Testis (tissue), 2 donors: ENCODE measurements at regions not wholly inside any gene's neighbourhood (a gene's known extent, or its start where the extent isn't known, plus 50 kb on each side); places are given as distances from the start of the nearest gene placed in this dataset.

Experiments used
- DNase-seq: peaks from one replicate; pipeline ENCODE4 v3.0.0-alpha.2; 2019
- H3K27ac ChIP-seq, 2 donors: fragments of 200-600 bp; sonication (generic); one replicate each; pipeline ENCODE4 v1.5.1; 2019
- H3K27me3 ChIP-seq: fragments of 200-600 bp; sonication (generic); one replicate; pipeline ENCODE4 v1.5.1; 2019
- H3K36me3 ChIP-seq: fragments of 200-600 bp; sonication (generic); one replicate; pipeline ENCODE4 v1.5.1; 2017; ENCODE audit warnings: low read depth; ENCODE audit errors: missing control alignments
- H3K4me1 ChIP-seq: fragments of 200-600 bp; sonication (generic); one replicate; pipeline ENCODE4 v1.5.1; 2019
- H3K4me3 ChIP-seq, 2 donors: fragments of 200-600 bp; sonication (generic); one replicate each; pipeline ENCODE4 v1.5.1; 2017 to 2019
- H3K9me3 ChIP-seq: fragments of 200-600 bp; sonication (generic); one replicate; pipeline ENCODE4 v1.5.1; 2017
- POLR2A ChIP-seq: fragments of 450-650 bp; IDR thresholded peaks from one replicate; pipeline ENCODE4 v1.6.1; 2017; ENCODE audit warnings: antibody characterized with exemption, mild to moderate bottlenecking, moderate library complexity
- WGBS, 2 donors: methylation state at CpG; one replicate each; pipeline ENCODE4 v1.1.5; 2018; 5-methylcytosine and 5-hydroxymethylcytosine counted together
- intact Hi-C: fragments of 100-400 bp; cut with DNase I; formaldehyde crosslinking; loops from one replicate; pipeline ENCODE4 v1.15.1; 2023; ENCODE audit warnings: low total_unique reads
- TF ChIP-seq, protein P1 (sequence below), 3 experiments: fragments of 450-650 bp in 2 of 3; fragments of 200-600 bp in 1 of 3; sonication (generic) in 1 of 3; IDR thresholded peaks; one replicate each; pipeline ENCODE4 v1.5.1; 2016 to 2019; ENCODE audit warnings: antibody characterized with exemption in 3 of 3, mild to moderate bottlenecking in 2 of 3, moderate library complexity in 1 of 3

DNA sequence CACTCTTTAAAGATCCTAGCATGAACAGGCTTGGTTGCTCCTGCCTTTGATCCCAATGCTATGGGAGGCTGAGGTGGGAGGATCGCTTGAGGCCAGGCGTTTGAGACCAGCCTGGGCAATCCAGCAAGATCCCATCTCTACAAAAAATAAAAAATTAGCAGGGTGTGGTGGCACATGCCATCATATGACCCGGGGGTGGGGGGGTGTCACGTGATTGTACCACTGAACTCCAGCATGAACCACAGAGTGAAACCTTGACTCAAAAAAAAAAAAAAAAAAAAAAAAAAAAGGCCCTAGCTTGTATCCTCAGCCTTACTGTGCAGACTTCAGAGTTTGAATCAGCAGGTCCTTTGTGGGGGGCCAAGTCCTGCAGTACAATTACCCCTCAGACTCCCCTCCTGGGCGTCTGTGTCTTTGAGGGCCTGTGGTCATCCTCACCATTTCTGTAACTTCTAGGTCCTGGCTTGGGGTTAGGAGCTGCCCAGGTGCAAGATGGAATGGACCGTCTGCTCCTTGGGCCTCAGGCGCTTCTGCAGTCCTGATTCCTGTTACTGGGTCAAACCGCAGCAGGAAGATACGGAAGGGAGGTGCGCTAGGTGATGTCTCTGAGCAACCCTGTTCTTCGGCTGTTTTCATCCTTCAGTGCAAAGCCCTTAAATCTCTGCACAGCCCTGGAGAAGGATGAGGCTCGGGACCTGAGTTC lies 208.1 kb downstream of the CTTN start:
- TF ChIP-seq, protein P1, sequence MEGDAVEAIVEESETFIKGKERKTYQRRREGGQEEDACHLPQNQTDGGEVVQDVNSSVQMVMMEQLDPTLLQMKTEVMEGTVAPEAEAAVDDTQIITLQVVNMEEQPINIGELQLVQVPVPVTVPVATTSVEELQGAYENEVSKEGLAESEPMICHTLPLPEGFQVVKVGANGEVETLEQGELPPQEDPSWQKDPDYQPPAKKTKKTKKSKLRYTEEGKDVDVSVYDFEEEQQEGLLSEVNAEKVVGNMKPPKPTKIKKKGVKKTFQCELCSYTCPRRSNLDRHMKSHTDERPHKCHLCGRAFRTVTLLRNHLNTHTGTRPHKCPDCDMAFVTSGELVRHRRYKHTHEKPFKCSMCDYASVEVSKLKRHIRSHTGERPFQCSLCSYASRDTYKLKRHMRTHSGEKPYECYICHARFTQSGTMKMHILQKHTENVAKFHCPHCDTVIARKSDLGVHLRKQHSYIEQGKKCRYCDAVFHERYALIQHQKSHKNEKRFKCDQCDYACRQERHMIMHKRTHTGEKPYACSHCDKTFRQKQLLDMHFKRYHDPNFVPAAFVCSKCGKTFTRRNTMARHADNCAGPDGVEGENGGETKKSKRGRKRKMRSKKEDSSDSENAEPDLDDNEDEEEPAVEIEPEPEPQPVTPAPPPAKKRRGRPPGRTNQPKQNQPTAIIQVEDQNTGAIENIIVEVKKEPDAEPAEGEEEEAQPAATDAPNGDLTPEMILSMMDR (IDR thresholded peaks at IDR 0.05), result no peak
- TF ChIP-seq POLR2A, result no peak

GRCh38 chr11:70606951-70607330 lies 208.6 kb downstream of the CTTN start:
- no peak for TF ChIP-seq POLR2A
- TF ChIP-seq, protein P1 (IDR thresholded peaks at IDR 0.05), result no peak
- H3K27ac ChIP-seq, result no peak overlapping the region
- H3K9me3 ChIP-seq, result no peaks in the 10 kb centered on the region
- WGBS, 2 donors, result 75 to 85% methylated on average over 2 to 10 of the region's 10 CpGs
- DNase-seq, result no peak
- H3K4me1 ChIP-seq, result peaks cover 9% of the 10 kb centered on the region
- H3K4me3 ChIP-seq, result no peak overlapping the region
- no peaks in the 10 kb centered on the region for H3K36me3 ChIP-seq
- H3K27me3 ChIP-seq, result no peaks in the 10 kb centered on the region
- intact Hi-C loops, result no loop called here

More for the DNA sequence above, 208.1 kb downstream of the CTTN start:
- DNase-seq, result no peak
- Histone ChIP-seq H3K36me3 (no peaks in the 10 kb centered on the region), H3K4me1 (peaks cover 9% of the 10 kb centered on the region), H3K27ac (no peak overlapping the region), H3K4me3 (no peak overlapping the region), H3K27me3 (no peaks in the 10 kb centered on the region), H3K9me3 (no peaks in the 10 kb centered on the region)
- intact Hi-C loops, result no loop called here
- WGBS, 2 donors, result 93 to 94% methylated on average over 12 of the region's 12 CpGs

- WGBS, 2 donors, result 82 to 95% methylated on average over 3 to 6 of the region's 6 CpGs
- TF ChIP-seq POLR2A, result no peak
- TF ChIP-seq, protein P1 (IDR thresholded peaks at IDR 0.05), result no peak
- H3K4me1 ChIP-seq, result peaks cover 9% of the 10 kb centered on the region
Observed at GRCh38 chr11:70607561-70607960, 209.2 kb downstream of the CTTN start.

GRCh38 chr11:70608568-70609470 lies 210.5 kb downstream of the CTTN start:
- TF ChIP-seq, protein P1 (IDR thresholded peaks at IDR 0.05), result no peak
- no peak for TF ChIP-seq POLR2A
- no peak overlapping the region for H3K27ac ChIP-seq
- no peak for DNase-seq

More at GRCh38 chr11:70607561-70607960, 209.2 kb downstream of the CTTN start:
- Histone ChIP-seq H3K4me3 (no peak overlapping the region), H3K27me3 (no peaks in the 10 kb centered on the region), H3K9me3 (no peaks in the 10 kb centered on the region), H3K27ac (no peak overlapping the region), H3K36me3 (no peaks in the 10 kb centered on the region)
- intact Hi-C loops, result no loop called here
- DNase-seq, result no peak

More at GRCh38 chr11:70608568-70609470, 210.5 kb downstream of the CTTN start:
- intact Hi-C loops, result no loop called here
- no peaks in the 10 kb centered on the region for H3K36me3 ChIP-seq
- 51 to 67% methylated on average over 27 to 35 of the region's 35 CpGs for WGBS, 2 donors
- H3K4me1 ChIP-seq, result no peaks in the 10 kb centered on the region
- no peaks in the 10 kb centered on the region for H3K9me3 ChIP-seq
- H3K4me3 ChIP-seq, result no peak overlapping the region
- H3K27me3 ChIP-seq, result no peaks in the 10 kb centered on the region
